ENCODE measurements at regions not wholly inside any gene's neighbourhood (a gene's known extent, or its start where the extent isn't known, plus 50 kb on each side); places are given as distances from the start of the nearest gene placed in this dataset.

DNA sequence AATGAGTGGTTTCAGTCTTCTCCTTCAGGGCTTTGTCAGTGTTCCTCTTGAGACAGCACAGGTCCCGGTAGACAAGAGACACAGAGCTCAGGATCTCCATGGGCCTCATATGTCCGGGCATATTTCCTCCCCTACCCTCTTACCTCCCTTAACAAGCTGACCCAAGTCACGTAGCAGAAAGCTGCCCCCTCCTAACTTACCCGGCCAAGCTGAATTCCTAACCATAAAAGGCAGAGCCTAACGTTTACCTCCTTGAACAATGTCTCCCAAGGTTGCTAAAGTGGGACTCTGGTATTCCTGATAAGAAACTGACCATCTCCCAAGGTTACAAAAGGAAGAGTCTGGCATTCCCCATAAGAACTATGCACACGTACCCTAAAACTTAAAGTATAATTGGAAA is 182.2 kb upstream of the USP15 start:
- no peak for DNase-seq

DNA sequence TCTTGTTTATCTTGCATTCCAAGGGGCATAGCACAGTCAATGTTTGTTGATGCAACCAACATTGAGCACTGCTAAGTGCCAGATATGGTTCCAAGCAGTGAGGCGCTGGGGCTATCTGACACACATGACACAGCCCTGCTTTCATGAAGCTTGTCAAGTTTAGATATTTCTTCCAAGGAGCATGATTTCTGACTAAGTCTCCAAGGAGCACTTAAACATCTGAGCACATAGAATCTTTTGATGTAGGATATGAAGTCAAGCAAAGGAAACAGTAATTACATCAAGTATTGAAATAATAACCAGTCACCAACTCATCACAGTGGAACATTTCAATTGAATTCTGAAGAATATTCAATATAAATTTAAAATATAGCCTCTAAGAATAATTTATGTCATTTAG is 177.8 kb upstream of the USP15 start:
- no peak for DNase-seq

DNA sequence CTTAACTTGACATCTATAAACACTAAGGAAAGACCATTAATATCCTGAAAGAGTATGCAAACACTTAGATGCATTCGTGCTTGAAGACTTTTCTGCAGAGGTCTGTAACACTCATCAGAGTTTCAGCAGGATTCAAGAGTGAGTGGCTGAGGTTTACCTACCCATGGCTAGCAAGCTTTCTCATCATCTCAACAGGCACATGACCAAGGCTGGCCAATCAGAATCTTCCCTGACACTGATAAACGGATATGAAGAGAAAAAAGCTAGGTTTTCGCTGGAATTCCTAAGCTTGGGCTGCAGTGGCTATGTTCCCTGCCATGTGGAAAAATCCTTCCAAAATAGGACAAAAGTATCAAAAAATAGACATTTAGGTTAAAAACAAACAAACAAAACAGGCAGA is 162.1 kb upstream of the USP15 start:
- DNase-seq, result no peak

DNA sequence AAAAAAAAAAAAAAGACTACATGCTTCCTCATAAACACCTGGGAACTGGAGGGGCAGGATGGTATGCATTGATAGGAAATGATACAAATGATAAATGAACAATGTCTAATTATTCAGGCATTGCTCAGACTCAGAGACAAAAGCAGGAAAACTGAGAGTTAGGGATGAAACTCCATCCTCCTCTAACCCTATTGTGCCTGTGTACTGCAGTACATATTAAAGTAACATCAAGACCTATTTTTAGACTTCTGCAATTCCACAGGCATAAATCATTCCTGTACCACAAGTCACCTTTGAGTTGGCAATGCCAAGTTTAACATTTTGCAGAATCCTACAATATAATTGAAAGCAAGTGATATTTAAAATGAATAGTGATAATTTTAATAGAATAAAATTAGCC is 156.5 kb upstream of the USP15 start:
- DNase-seq, result no peak

DNA sequence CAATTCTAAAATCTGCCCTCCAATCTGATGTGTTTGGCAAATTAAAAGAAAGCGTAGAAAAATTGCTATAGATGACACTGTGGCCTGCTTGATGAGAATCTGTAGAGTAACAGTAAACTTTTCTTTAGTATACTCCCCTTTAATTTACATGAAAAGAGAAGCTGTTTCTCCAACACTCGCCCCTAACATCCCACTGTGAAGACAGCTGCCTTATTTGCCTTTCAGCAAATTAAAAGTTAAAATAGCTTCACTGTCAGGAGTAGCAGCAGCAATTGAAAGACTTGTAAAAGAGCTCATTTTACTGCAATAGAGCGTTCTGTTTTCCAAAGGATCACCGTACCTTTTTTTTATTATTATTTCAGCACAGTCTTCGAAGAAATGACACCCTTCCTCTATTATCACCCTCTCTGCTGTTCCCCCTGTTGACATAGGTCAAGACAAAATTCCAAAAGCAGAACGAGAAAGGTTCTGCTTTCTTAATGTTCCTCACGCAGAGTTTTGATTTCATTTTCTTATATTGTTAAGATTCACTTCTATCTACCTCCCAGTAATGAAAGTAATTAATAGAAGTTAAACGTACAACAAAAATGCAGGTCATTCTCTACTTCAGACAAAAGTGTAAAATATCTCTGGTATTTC is 153.5 kb upstream of the USP15 start:
- DNase-seq, result no peak

DNA sequence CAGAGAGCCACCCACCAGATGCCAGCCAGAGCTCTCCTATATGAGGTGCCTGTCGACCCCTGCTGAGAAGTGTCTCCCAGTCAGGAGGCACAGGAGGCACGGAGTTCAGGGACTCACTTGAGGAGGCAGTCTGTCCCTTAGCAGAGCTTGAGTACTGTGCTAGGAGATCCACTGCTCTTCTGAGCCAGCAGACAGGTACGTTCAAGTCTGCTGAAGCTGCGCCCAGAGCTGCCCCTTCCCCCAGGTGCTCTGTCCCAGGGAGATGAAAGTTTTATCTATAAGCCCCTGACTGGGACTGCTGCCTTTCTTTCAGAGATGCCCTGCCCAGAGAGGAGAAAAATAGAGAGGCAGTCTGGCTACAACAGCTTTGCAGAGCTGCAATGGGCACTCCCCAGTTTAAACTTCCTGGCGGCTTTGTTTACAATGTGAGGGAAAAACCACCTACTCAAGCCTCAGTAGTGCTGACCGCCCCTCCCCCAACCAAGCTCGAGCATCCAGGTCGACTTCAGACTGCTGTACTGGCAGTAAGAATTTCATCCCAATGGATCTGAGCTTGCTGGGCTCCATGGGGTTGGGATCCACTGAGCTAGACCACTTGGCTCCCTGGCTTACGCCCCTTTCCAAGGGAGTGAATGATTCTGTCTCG is 146.7 kb upstream of the USP15 start:
- no peak for DNase-seq

DNA sequence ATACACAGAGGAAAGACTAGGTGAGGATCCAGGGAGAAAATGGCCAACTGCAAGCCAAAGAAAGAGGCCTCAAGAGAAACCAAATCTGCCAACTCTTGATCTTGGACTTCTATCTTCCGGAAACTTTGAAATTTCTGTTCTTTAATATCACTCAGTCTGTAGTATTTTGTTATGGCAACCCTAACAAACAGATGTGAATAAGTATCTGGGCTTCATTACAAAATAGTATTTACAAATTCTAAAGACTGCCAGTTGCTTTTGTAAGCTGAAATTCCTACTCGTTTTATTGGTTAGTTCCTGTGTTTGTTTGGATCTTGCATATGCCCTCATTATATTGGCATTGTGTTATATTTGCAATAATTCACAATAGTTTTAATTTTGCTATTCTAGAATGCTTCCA is 143.2 kb upstream of the USP15 start:
- DNase-seq, result no peak

DNA sequence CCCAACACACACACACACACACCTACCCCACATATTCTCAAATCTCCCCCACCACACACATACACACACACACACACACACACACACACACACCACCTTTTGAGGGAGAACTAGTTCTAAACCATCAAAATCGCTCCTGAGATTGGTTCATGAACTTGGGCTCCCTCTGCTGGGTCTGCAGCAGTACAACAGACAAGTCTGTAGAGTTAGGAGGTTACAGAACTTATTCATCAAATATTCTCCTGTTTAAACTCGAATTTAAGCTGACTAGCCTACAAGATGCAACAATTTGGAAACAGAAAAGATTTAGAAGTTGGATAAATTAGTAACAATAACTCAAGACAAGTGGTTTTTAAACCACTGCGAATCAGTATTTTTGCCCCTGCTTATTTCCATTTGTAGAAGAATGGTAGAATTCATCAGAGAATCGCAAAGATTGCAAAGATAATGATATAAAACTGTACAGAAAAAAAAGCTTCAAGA is 136.4 kb upstream of the USP15 start:
- DNase-seq, result peak; percentile 47

DNA sequence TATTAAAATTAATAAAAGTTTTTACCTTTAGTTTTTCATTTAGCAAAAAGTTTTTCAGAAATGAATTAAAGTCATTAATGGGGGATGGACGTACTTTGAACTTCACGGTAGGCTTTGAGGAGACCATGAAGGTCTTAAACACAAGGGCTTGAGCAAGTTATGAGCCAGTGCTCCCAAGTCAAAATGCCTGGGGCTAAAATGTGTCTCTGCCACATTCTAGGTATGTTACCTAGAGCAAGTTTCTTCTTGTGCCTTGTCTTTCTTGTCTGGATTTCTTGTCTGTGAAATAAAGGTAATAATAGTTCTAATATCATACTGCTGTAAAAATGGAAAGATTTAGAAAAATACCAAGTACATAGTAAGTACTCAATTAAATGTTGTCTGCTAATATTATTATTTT is 132.7 kb upstream of the USP15 start:
- DNase-seq, result no peak

DNA sequence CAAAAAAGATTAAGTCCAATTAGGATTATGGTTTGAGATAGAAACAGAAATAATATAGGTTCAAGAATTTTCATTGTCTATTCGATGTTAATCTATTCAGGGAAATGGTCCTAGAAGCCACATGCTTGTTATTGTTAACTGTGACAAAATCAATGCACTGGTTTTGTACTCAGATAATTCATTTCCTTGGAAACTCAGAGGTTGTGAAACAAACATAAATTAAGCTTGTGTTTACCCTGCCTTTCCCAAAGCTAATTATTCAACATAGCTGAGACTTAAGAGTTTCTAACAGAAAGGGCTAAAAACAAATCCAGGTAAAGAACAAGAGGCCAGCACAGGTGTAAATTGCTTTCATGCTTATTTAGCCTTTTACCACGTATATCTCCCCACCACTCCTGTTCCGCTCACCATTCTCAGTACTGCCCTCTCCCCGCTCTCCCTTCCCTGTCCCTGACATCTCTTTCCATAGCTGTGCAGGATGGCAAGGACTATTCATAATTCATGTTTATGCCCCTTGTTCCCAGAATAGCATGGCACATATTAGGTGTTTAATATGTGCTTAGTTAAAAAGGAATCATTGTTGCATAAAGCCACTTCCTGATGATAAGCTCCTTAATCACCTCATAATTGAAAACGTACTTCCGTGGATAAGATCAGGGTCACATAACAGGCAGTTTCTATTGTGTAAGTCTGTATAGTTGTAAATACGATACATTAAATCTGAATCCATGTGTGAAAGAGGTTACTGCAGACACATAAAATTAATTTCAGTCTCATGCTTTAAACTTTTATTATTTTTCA is 131.8 kb upstream of the USP15 start:
- DNase-seq, result no peak

DNA sequence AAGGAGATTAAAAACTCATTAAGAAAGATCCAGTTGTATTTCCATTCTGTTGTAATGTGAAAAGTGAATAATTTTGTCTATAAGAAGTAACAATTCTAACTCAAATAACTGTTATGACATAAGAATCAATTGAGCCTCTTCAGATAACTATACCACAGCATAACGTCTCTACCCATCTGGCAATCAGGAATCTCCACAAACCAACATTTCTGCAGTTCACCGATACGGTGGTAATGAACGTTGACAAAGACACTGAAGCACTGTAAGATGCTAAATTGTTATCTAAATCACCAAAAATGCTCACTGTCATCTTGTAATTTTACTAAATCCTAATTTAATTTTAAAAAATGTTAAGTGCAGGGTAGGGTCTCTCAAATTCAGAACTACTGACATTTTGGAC is 130.9 kb upstream of the USP15 start:
- no peak for DNase-seq

DNA sequence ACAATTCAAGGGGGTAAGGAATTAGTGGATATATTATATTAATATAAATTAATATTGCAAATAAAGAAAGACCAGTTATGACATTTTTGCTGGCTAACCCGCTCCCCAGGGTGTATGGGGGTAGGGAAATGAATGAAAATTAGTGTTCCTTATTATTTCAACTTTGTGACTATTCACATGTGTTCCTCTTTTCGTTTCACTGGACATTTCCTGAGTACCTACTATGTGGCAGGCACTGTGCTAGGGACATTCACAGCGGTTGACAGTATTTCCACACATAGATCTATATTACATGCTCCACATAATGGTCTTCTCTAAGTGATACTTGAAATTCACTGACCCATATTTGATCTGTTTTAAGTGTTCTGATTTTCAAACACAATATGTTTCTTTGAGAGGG is 129.8 kb upstream of the USP15 start:
- no peak for DNase-seq

DNA sequence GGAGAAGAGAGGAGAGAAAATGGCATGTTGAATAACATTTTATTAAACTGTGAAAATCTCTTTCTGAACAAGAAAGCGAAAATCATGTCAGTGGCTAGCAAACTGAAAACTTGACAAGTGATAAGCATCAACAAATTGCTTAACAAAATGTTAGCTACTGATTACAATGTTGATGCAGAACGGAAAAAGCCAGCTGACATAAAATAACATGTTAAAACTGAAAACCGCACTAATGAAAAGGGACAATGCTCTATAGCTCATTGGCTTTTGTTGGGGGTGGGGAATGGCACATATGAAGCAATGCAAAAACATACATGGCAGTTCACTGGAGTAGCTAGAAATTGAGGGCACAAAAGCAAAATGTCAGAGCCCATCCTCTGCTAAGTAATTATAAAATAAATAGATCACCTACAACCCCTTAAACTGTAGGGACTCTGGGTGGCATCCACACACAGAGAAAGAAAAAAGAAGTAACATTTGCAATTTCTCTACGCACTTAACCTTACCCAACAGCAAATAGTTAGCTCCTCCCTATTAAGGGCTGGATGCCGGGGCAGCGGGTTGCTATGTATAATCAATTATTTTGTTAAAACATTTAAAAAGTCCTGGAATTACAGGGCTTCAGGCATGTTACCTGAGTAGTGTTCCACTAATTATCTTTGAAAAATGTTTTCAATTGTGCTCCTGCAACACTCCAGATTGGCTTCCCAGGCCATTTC is 129.2 kb upstream of the USP15 start:
- DNase-seq, result no peak

DNA sequence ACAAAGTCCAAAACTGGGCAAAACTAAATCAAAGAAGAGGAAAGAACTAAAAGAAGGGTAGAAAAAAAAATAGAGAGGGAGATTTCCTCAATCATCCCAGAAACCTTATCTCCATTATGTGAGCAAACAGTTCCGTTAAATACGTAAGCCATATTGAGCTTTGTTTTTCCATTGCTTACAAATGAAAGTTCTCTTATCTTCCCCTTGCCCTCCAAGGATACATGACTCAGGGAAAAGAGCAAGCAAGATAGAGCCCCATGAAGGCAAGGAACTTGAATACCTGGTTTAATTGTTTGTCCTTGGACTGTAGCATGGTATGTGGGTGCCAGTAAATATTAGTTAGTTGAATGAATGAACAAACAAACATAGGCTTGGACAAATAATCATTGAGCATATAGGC is 126.8 kb upstream of the USP15 start:
- DNase-seq, result no peak

DNA sequence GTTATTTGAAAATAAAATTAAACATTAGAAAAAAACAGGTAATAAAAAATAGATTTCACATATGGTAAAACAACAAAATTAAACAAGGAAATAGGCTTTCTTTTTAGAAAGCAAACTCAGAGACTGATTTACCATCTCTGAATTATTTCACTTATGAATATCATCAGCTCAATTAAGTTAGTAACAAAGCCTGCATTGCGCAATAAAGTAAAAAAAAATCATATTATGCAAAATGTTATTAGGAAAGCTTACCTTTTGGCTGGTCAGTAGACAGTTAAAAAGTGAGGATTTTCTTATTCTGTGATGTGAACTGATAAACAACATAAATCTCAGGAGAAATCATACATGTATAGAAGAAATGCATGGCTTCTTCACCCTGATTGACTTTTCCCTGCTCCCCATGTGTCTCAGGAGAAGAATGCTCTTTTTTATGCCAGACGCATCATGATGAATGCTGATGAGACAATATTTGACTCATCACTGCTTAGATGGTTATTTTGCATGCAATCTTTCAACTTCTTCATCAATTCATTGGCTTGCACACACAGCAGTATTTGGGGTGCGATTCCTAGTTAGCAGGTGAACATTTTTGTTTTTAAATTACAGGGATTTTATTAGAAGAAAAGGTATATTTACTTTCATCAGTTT is 124.5 kb upstream of the USP15 start:
- DNase-seq, result no peak

DNA sequence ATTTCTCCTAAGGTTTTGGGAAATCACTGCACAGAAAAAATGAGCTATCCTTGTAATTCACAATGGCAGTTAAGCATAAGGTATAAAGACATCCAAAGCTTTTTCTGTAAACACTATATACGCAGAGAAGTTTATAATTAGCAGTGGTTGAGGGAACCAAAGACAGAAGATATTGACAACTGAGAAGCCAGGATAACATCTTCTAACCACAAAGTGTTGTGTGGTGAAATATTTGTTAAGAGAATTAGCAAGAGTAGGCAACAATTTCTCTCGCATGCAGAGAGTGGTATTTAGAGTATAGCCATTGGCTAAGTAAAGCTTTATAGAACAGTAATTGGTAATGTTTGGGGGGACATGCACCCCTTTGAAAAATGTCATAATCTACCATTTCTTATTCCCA is 123.7 kb upstream of the USP15 start:
- no peak for DNase-seq

DNA sequence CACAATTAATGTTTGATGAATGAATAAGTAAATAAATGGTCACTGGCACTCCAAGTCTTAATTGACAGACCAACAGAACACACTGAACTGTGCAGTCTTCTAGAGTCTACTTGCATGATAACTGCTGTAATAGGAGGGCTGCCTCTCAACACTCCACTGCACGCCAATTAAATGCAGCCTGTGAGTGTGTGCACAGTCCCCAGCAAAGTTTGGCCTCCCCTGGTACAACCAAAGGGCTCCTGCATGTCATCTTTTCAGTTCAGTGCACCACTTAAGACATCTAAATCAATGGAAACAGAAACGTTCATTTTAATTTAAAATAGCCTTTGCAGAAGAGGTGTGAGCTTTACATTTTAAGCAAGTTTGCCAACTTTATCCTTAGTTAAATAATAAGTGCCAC is 121.7 kb upstream of the USP15 start:
- no peak for DNase-seq

DNA sequence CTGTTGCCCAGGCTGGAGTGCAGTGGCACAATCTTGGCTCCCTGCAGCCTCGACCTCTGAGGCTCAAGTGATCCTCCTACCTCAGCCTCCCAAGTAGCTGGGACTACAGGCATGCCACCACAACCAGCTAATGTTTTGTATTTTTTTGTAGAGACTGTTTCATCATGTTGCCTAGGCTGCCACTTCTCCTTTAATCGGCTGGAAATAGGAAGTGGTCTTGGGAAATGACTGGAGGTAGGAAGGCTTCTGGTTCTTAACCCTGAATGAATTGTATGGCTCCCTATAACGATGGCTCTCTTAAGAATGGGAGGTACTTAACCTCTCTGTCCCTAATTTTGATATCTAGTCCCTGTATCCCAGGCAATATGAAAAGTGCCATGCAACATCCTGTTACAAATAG is 113.9 kb upstream of the USP15 start:
- DNase-seq, result no peak

DNA sequence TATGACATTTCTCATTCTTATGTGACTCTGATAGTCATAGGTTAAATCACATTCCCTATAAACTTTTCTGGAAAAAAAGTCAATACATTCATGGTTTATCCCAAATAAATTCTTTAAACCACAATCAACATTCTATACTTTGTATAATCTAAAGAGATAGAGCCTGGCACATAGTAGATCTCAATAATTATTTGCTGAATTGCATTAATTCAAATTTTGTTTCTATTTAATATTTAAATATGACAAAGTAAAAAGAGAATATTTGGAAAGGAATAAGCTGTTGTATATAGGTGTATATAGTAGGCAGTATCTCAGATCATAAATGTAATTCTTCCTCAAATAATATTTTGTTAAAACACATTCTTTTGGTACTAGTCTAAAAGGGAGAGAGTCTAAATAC is 102.2 kb upstream of the USP15 start:
- DNase-seq, result no peak

DNA sequence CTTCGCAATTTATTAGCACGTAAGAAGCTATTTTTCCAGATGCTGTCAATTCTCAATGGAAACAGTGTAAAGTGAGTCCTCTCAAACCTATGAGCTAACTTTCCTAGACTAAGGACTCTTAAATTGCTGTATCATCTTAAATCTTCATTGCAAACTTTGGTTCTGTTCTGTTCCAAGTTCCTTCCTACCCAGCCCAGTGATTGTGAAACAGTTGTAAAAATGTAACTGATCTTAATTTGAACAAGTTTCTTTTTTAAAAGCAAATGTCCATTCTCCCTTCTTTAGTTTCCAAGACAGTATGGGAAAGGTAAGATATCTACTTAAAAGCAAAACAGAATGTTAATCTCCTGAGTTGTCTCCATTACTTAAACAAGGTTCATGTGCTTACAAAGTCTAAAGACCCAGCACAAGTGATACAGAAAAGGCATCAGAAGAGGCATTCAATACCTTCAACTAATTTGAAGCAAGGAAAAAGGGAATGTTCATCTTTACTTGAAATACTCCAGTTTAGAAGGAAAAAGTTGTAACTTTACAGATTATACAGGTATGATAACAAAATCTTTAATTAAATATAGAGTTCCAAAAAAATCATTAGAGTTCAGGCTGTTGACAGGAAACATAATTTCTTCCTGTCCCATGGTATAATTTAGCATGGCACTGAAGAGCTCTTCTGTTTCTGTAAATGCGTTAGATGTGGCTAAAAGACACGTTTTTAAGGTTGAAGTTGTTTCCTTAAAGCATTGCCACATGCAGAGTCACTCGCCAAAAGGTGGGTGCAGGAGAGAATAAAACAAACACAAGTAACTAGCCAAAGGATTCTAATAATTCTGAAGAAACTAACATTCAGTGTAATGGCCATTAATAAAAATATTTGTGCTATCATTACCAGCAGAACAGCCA is 101.5 kb upstream of the USP15 start:
- no peak for DNase-seq

DNA sequence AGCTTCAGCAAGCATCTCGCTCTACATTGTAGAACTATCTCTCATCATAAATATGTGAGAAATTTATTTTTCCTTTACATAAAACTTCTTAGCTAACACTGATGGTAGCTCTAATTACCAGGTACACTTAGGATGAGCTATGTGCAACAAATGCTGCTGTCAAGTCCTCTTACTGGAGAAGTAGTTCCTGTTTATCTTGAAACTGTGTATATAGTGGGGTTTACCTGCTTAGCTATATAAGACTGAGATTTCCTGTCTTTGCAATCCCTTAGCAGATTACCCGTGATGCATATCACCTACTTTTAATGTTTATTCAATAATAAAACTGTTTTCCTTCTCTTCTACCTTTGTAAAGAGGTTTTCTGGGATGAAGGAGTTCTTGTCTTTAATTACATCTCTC is 98.0 kb upstream of the USP15 start:
- DNase-seq, result no peak

DNA sequence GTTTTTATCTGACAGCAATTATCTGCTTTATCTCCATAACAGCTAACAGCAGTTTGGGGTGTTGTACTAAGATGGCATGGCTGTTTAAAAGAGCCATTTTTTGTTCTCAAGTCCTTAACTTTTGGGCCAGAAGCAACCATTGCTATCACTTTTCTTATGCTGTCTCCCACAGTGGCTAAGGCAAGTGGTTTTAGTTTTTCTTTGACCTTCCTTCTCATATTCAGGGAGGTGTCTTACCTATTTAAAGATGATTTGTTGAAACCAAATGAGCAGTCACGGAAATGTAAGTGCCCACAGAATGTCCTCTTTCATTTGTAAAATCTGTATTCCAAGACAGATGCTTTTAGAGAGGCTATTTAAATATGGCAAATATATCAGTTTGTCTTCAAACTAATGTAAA is 96.8 kb upstream of the USP15 start:
- DNase-seq, result no peak
